GM18505 (cell line): ENCODE measurements at regions not wholly inside any gene's neighbourhood (a gene's known extent, or its start where the extent isn't known, plus 50 kb on each side); places are given as distances from the start of the nearest gene placed in this dataset.

ENCODE experiments used
- ATAC-seq: cut with Tn5 transposase; IDR thresholded peaks from one replicate; pipeline ENCODE4 v1.9.1; 2021; ENCODE audit not compliant: unreplicated experiment
- POLR2A ChIP-seq: IDR thresholded peaks from 4 replicates; pipeline ENCODE4 v1.6.1; 2011; ENCODE audit warnings: borderline replicate concordance; ENCODE audit not compliant: insufficient read depth, insufficient read length; ENCODE audit errors: extremely low read depth

- no peak for TF ChIP-seq POLR2A
- ATAC-seq, result no peak
These were observed 227.4 kb downstream of the MAN2A1 start for GRCh38 chr5:109917154-109917546.

- TF ChIP-seq POLR2A, result no peak
- no peak for ATAC-seq
These were observed 228.2 kb downstream of the MAN2A1 start for GRCh38 chr5:109917966-109918365.

- TF ChIP-seq POLR2A, result no peak
- no peak for ATAC-seq
These were observed 231.0 kb downstream of the MAN2A1 start for GRCh38 chr5:109920736-109921135.

- TF ChIP-seq POLR2A, result no peak
- no peak for ATAC-seq
These were observed 232.1 kb downstream of the MAN2A1 start for GRCh38 chr5:109921735-109922380.

DNA sequence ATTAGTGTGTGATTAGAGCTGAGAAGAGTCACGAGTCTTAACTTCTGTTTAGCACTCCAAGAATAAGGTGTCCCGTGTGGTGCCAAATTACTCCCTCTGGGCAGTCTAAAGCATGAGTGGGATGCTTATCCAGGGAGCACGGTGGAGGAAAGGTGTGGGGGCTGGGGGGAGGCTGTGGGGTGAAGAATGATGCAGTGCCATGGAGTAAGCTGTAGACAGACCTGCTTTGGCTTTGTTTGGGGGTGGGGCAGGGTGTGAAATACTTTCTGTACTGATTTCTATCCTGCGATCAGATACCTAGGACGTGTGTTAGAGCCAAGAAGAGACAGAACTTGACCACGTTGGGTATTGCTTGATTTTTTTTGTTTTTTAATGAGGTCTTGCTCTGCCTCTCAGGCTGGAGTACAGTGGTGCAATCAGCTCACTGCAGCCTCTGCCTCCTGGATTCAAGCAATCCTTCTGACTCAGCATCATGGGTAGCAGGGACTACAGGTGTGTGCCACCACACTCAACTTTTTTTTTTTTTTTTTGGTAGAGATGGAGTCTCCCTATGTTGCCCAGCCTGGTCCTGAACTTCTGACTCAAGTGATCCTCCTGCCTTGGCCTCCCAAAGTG is 232.8 kb downstream of the MAN2A1 start:
- no peak for TF ChIP-seq POLR2A
- no peak for ATAC-seq

- TF ChIP-seq POLR2A, result no peak
- ATAC-seq, result no peak
These were observed 233.5 kb downstream of the MAN2A1 start for GRCh38 chr5:109923205-109923604.

- ATAC-seq, result no peak
- TF ChIP-seq POLR2A, result no peak
These were observed 234.7 kb downstream of the MAN2A1 start for GRCh38 chr5:109924237-109925107.

DNA sequence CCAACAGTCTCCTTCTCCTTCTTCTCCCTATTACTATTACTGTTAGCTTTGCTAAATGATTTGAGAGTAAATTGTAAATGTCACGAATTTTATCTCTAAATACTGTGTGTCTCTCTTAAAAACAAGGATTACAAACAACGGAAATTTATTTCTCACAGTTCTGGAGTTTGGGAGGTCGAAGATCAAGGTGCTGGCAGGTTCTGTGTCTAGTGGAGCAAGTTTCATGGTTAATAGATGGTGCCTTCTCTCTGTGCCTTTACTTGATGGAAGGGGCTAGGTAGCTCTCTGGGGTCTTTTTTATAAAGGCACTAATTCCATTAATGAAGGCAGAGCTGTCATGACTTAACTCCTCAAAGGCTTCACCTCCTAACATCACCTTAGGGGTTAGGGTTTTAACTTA is 237.9 kb downstream of the MAN2A1 start:
- ATAC-seq, result no peak

GRCh38 chr5:109928046-109928445 is 238.3 kb downstream of the MAN2A1 start:
- TF ChIP-seq POLR2A, result no peak
- ATAC-seq, result no peak

More for the DNA sequence above, 237.9 kb downstream of the MAN2A1 start:
- TF ChIP-seq POLR2A, result no peak

GRCh38 chr5:109928811-109929210 is 239.1 kb downstream of the MAN2A1 start:
- no peak for TF ChIP-seq POLR2A
- ATAC-seq, result no peak

- TF ChIP-seq POLR2A, result no peak
- ATAC-seq, result no peak
These were observed 239.6 kb downstream of the MAN2A1 start for GRCh38 chr5:109929376-109929775.

DNA sequence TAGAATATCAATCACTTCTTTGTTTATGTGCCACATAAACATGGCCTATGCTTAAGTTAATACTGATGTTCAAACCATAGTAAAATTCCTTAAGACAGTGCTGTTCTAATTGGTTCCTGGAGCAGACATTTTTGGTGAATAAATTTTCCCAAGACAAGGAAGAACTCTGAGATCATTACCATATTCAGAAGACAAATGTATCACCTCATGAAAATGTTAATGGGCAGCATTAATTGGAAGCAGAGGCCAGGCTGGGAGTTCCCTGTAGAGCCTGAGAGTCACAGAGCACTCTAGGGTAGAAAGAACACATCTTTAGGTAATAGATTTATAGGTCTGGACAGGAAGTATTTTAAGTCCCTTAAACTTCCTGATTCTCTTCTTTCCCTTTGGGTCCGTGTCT is 240.2 kb downstream of the MAN2A1 start:
- no peak for ATAC-seq
- TF ChIP-seq POLR2A, result no peak

DNA sequence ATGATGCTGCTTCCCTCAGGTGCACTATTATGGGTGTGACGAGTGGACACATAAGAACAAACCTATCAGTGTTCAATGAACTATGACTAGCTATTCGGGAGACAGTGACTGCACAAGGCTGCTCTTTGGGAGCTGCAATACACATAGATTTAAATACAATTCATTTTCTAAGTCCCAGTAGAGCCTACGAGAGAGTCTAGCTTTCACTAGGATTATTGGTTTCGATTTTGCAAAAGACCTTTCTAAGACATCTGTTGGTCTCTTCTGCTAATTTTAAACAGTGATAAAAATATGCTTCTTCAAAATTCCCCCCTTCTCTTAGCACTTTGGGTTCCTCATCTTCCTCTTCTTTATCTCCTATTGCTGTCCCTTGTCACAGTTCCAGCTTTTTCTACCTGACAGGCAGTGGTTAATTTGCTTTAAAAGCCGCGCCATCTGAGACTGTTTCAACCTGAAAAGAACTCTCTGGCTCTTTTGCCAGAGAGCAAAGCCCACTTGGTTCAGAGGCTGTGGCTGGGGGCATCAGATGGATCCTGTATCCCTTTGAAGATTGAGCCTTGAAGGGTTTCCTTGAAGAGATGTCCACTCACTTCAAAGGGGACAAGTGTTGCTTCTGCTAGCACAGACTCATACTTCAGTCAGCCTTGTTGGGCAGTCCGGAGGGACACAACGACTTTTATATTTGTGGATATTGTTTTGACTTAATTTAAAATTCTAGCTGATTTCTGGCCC is 241.5 kb downstream of the MAN2A1 start:
- TF ChIP-seq POLR2A, result no peak
- no peak for ATAC-seq
